Mesothelial cell of epicardium (in vitro differentiated cells): ENCODE measurements at regions not wholly inside any gene's neighbourhood (a gene's known extent, or its start where the extent isn't known, plus 50 kb on each side); places are given as distances from the start of the nearest gene placed in this dataset.

Experiments used
- DNase-seq, 2 experiments: peaks; one replicate each; pipeline ENCODE4 v3.0.0; 2021; ENCODE audit warnings: low spot score in 2 of 2; ENCODE audit not compliant: unreplicated experiment in 2 of 2
- H3K27ac Mint-ChIP-seq: 2 replicates; pipeline ENCODE4 v1.8.0; 2021; ENCODE audit warnings: mixed read lengths
- H3K27me3 Mint-ChIP-seq: 2 replicates; pipeline ENCODE4 v1.8.0; 2021; ENCODE audit warnings: low read depth, mixed read lengths
- H3K36me3 Mint-ChIP-seq: 2 replicates; pipeline ENCODE4 v1.8.0; 2021; ENCODE audit warnings: mixed read lengths
- H3K4me1 Mint-ChIP-seq: 2 replicates; pipeline ENCODE4 v1.8.0; 2021; ENCODE audit warnings: mixed read lengths
- H3K4me3 Mint-ChIP-seq: 2 replicates; pipeline ENCODE4 v1.8.0; 2021; ENCODE audit warnings: mild to moderate bottlenecking, moderate library complexity, mixed read lengths
- H3K9me3 Mint-ChIP-seq: 2 replicates; pipeline ENCODE4 v1.8.0; 2021; ENCODE audit warnings: mixed read lengths
- TF ChIP-seq, protein P1 (sequence below): fragments of 200-600 bp; sonication (generic); IDR thresholded peaks from one replicate; pipeline ENCODE4 v1.5.0; 2021; ENCODE audit warnings: antibody characterized with exemption; ENCODE audit not compliant: unreplicated experiment

DNA sequence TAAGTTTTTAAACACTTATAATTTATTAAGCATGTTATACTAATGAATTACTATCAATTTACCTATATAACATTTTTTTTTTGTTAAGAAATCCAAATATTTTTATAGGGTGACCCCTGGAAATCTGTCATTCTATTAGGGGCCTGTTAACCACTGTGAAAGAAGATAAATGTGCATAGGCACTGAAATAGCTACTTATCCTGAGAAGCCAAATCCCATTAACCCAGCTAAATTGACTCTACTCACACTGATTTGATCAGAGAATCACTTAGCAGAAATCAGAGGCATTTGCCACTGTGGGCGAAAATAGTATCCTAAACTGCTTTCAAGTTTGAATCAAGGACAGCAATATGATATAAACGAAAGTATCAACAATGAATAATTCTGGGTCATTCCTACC lies 90.0 kb upstream of the GULP1 start:
- TF ChIP-seq, protein P1, sequence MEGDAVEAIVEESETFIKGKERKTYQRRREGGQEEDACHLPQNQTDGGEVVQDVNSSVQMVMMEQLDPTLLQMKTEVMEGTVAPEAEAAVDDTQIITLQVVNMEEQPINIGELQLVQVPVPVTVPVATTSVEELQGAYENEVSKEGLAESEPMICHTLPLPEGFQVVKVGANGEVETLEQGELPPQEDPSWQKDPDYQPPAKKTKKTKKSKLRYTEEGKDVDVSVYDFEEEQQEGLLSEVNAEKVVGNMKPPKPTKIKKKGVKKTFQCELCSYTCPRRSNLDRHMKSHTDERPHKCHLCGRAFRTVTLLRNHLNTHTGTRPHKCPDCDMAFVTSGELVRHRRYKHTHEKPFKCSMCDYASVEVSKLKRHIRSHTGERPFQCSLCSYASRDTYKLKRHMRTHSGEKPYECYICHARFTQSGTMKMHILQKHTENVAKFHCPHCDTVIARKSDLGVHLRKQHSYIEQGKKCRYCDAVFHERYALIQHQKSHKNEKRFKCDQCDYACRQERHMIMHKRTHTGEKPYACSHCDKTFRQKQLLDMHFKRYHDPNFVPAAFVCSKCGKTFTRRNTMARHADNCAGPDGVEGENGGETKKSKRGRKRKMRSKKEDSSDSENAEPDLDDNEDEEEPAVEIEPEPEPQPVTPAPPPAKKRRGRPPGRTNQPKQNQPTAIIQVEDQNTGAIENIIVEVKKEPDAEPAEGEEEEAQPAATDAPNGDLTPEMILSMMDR = no peak
- H3K27ac Mint-ChIP-seq = no peak overlapping the region
- no peaks in the 10 kb centered on the region for H3K27me3 Mint-ChIP-seq
- H3K4me1 Mint-ChIP-seq = peaks cover 15% of the 10 kb centered on the region
- peaks cover 8% of the 10 kb centered on the region for H3K9me3 Mint-ChIP-seq
- no peak overlapping the region for H3K4me3 Mint-ChIP-seq
- no peaks in the 10 kb centered on the region for H3K36me3 Mint-ChIP-seq
- no peak for DNase-seq

DNA sequence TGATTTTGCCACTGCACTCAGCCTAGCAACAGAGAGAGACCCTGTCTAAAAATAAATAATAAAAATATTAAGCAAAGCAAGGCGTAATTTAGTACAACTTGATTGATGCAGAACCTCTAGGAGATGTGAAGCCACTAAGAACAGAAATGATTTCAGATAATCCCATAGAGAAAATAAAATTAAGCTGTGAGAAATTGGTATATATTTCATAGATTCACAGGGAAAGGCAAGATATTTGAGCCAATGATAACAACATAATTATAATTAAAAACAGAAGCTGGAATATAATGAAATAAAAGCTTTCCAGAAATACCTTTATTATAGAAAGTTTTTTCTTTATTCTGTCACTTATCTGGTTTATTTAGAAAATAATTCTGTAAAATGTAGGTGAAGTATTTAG lies 88.9 kb upstream of the GULP1 start:
- peaks cover 15% of the 10 kb centered on the region for H3K4me1 Mint-ChIP-seq
- no peaks in the 10 kb centered on the region for H3K27me3 Mint-ChIP-seq
- H3K4me3 Mint-ChIP-seq = no peak overlapping the region
- DNase-seq = no peak
- no peaks in the 10 kb centered on the region for H3K36me3 Mint-ChIP-seq
- no peak overlapping the region for H3K27ac Mint-ChIP-seq
- TF ChIP-seq, protein P1 = no peak
- H3K9me3 Mint-ChIP-seq = peaks cover 7% of the 10 kb centered on the region

DNA sequence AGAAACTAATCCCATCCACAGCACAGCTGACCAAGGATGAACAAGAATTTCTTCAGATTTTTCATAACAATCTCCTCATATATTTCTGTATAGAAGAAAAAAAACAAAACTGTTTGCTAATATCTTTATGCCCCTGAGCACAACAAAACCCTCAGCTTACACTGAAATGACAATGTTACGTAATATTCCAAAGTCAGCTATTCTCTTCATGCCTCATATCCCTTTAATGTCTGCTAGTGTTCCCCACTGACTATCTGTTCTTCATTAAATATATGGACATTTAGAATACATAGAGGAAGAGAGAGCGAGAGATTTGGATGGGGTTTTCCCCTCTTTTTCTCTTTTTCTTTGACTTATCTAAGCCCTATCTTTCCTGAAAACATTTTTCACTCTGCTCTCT lies 87.9 kb upstream of the GULP1 start:
- TF ChIP-seq, protein P1 = no peak
- no peak overlapping the region for H3K27ac Mint-ChIP-seq
- H3K27me3 Mint-ChIP-seq = no peaks in the 10 kb centered on the region
- H3K9me3 Mint-ChIP-seq = no peaks in the 10 kb centered on the region
- H3K4me3 Mint-ChIP-seq = no peak overlapping the region
- H3K4me1 Mint-ChIP-seq = peaks cover 15% of the 10 kb centered on the region
- H3K36me3 Mint-ChIP-seq = no peaks in the 10 kb centered on the region
- DNase-seq = no peak

DNA sequence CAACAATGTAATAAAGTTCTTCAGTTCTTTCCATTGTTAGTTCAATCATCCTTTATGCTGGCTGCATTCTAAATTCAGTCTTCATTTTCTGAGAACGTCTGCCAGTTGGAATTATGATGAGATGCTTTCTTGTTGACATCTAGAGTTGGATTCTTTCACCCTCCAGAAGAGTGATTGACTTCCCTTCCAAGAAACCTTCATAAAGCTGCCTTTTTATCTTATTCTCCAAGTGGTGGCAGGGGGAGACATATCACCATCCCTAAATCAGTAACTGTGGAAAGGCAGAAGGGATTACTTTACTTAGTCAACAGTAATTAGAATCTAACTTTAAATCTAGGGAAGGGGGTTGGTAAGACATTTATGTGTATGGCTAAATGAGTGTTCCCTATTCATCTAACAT lies 86.8 kb upstream of the GULP1 start:
- H3K36me3 Mint-ChIP-seq = no peaks in the 10 kb centered on the region
- no peaks in the 10 kb centered on the region for H3K27me3 Mint-ChIP-seq
- no peak overlapping the region for H3K27ac Mint-ChIP-seq
- no peak for DNase-seq
- TF ChIP-seq, protein P1 = no peak
- H3K4me3 Mint-ChIP-seq = no peak overlapping the region
- H3K4me1 Mint-ChIP-seq = peaks cover 15% of the 10 kb centered on the region
- H3K9me3 Mint-ChIP-seq = no peaks in the 10 kb centered on the region

DNA sequence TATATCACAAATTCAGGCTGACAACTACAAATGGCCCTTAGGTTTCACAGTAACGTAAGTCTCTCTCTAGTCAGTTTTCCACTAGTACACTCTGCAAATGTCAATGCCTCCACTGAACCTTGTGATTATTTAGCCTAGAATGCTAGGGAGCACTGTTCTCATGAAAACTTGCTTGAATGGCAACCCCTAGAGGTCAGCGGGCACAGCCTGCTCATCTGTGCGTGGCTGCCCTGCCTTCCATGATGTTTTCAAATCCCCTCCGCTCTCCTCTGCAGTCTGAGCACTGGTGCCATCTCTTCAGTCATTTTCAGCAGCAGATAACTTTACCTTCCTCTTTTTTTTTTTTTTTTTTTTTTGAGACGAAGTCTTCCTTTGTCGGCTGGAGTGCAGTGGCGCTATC lies 84.1 kb upstream of the GULP1 start:
- H3K36me3 Mint-ChIP-seq = no peaks in the 10 kb centered on the region
- no peak for DNase-seq
- H3K27ac Mint-ChIP-seq = no peak overlapping the region
- no peak overlapping the region for H3K4me3 Mint-ChIP-seq
- peaks cover 14% of the 10 kb centered on the region for H3K4me1 Mint-ChIP-seq
- TF ChIP-seq, protein P1 = no peak
- no peaks in the 10 kb centered on the region for H3K9me3 Mint-ChIP-seq
- no peaks in the 10 kb centered on the region for H3K27me3 Mint-ChIP-seq

DNA sequence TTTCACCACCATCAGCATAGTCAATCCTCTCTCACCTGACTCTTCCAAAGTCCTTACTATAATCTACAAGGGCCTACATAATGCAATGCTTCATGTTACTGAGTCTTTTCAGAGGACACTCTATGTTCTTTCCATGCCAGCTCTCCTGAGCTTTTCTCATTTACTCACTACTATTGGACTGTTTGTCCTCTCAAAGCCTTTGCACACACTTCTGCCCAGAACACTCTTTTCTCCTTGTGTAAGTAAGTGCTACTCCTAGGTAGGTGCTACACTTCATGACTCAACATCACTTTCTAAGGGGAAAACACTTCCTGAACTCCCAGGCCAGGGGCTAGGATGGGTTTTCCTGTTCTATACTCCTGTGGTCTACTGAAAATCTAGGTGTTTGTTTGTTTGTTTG lies 82.5 kb upstream of the GULP1 start:
- no peaks in the 10 kb centered on the region for H3K27me3 Mint-ChIP-seq
- H3K36me3 Mint-ChIP-seq = no peaks in the 10 kb centered on the region
- H3K4me1 Mint-ChIP-seq = peaks cover 9% of the 10 kb centered on the region
- TF ChIP-seq, protein P1 = no peak
- no peak overlapping the region for H3K4me3 Mint-ChIP-seq
- DNase-seq = no peak
- no peaks in the 10 kb centered on the region for H3K9me3 Mint-ChIP-seq
- no peak overlapping the region for H3K27ac Mint-ChIP-seq
